ENCODE measurements at regions not wholly inside any gene's neighbourhood (a gene's known extent, or its start where the extent isn't known, plus 50 kb on each side); places are given as distances from the start of the nearest gene placed in this dataset.

GRCh38 chr14:40464531-40464930 is 1032.3 kb upstream of the FBXO33 start (continued):
- TF ChIP-seq ELK1 (IDR thresholded peaks at IDR 0.05; ENCODE audit: low read depth, low read length): no peak

- ChIA-PET POLR2A (no interaction called here), CTCF (no interaction called here)
- TF ChIP-seq TFCP2L1 (CRISPR knock-in tag; IDR thresholded peaks at IDR 0.05): no peak
- TF ChIP-seq CHD2 (IDR thresholded peaks at IDR 0.05; ENCODE audit: low read length, partially characterized antibody): no peak
- no peak for TF ChIP-seq CBX8 (IDR thresholded peaks at IDR 0.05)
- no peak for TF ChIP-seq ZNF302 (CRISPR knock-in tag; IDR thresholded peaks at IDR 0.05)
- TF ChIP-seq ATOH8 (CRISPR knock-in tag; IDR thresholded peaks at IDR 0.05; ENCODE audit: low read depth): no peak
- TF ChIP-seq ESRRA (IDR thresholded peaks at IDR 0.05; ENCODE audit: borderline replicate concordance, low read length): no peak
- ATAC-seq: no peak
- Histone ChIP-seq H3K4me1 (no peaks in the 10 kb centered on the region), H3K9me3 (no peaks in the 10 kb centered on the region), H3K27ac (no peak overlapping the region), H3K4me3 (no peak overlapping the region), H3K4me2 (no peak overlapping the region)
- DNase-seq (ENCODE audit: low read depth in 1 of 2, low spot score in 1 of 2): no peak
- FAIRE-seq: no peak
- 2% methylated on average over 6 of the region's 6 CpGs for WGBS (ENCODE audit: missing lambda C conversion rate)
Measured at GRCh38 chr14:40463886-40464285, 1031.7 kb upstream of the FBXO33 start.

- CTCF ChIA-PET: interaction anchor here (0.8 kb wide), 1 partner anchor 12 kb away, joined by 3 read pairs; no protein-coding TSS in a partner anchor
- Histone ChIP-seq H3K4me3 (no peak overlapping the region), H3K9me3 (no peaks in the 10 kb centered on the region), H3K27ac (no peak overlapping the region), H3K4me2 (no peak overlapping the region), H3K4me1 (no peaks in the 10 kb centered on the region)
- ATAC-seq (no peak), DNase-seq (ENCODE audit: low read depth in 1 of 2, low spot score in 1 of 2) (no peak), FAIRE-seq (no peak)
- 72% methylated on average over 1 of the region's 1 CpG for WGBS (ENCODE audit: missing lambda C conversion rate)
- POLR2A ChIA-PET: no interaction called here
- TF ChIP-seq USF2 (IDR thresholded peaks at IDR 0.05): no peak
- no peak for TF ChIP-seq PBX3 (IDR thresholded peaks at IDR 0.05)
- no peak for TF ChIP-seq HDAC2 (IDR thresholded peaks at IDR 0.05)
- TF ChIP-seq MAX (IDR thresholded peaks at IDR 0.05): no peak
- peak; percentile 50 for TF ChIP-seq MAFK (IDR thresholded peaks at IDR 0.05; ENCODE audit: partially characterized antibody)
- TF ChIP-seq KDM5A (IDR thresholded peaks at IDR 0.05): no peak
Measured at GRCh38 chr14:40452674-40453073, 1020.4 kb upstream of the FBXO33 start.

GRCh38 chr14:40447017-40447416 is 1014.8 kb upstream of the FBXO33 start:
- 1% methylated on average over 3 of the region's 3 CpGs for WGBS (ENCODE audit: missing lambda C conversion rate)

More at GRCh38 chr14:40447017-40447416, 1014.8 kb upstream of the FBXO33 start:
- Histone ChIP-seq H3K27ac (no peak overlapping the region), H3K4me2 (no peak overlapping the region), H3K4me3 (no peak overlapping the region), H3K9me3 (no peaks in the 10 kb centered on the region), H3K4me1 (no peaks in the 10 kb centered on the region)
- ChIA-PET POLR2A (no interaction called here), CTCF (no interaction called here)
- FAIRE-seq (no peak), ATAC-seq (no peak), DNase-seq (ENCODE audit: low read depth in 1 of 2, low spot score in 1 of 2) (no peak)
- TF ChIP-seq FOSB (CRISPR knock-in tag; IDR thresholded peaks at IDR 0.05) (no peak), NFE2L2 (conservative IDR thresholded peaks at IDR 0.05; ENCODE audit: low read length) (no peak), RCOR1 (IDR thresholded peaks at IDR 0.05; ENCODE audit: low read depth, low read length) (no peak), POLR2A (IDR thresholded peaks at IDR 0.05; ENCODE audit: low read length) (no peak), PHF8 (IDR thresholded peaks at IDR 0.05; ENCODE audit: borderline replicate concordance, low read depth) (no peak), ATOH8 (CRISPR knock-in tag; IDR thresholded peaks at IDR 0.05; ENCODE audit: low read depth) (no peak), EHMT2 (IDR thresholded peaks at IDR 0.05; ENCODE audit: low read depth) (no peak), HOXA7 (CRISPR knock-in tag; IDR thresholded peaks at IDR 0.05) (no peak), E2F6 (IDR thresholded peaks at IDR 0.05; ENCODE audit: borderline replicate concordance, low read depth) (no peak), MYC (IDR thresholded peaks at IDR 0.05; ENCODE audit: borderline replicate concordance, low read length) (no peak), TP53 (CRISPR knock-in tag; IDR thresholded peaks at IDR 0.05) (no peak), MAX (IDR thresholded peaks at IDR 0.05) (no peak), MAFK (IDR thresholded peaks at IDR 0.05; ENCODE audit: partially characterized antibody) (no peak)

All from A549 (cell line).